ENCODE measurements at regions not wholly inside any gene's neighbourhood (a gene's known extent, or its start where the extent isn't known, plus 50 kb on each side); places are given as distances from the start of the nearest gene placed in this dataset.

GRCh38 chr16:6249863-6250262, 1082.8 kb upstream of the RBFOX1 start:
- Histone ChIP-seq H3K27ac (ENCODE audit: insufficient read depth, low read depth, low read length) (no peak overlapping the region), H3K27me3 (ENCODE audit: control insufficient read depth in 2 of 2, insufficient read depth in 2 of 2, low read length in 2 of 2) (no peaks in the 10 kb centered on the region), H3K4me1 (ENCODE audit: control insufficient read depth, extremely low read depth, insufficient read depth, low read length) (no peaks in the 10 kb centered on the region), H3K9me1 (replicated peaks; ENCODE audit: control insufficient read depth, extremely low read depth, insufficient read depth, low read length) (no peaks in the 10 kb centered on the region), H3K9ac (replicated peaks; ENCODE audit: extremely low read depth, insufficient read depth, low read length) (no peak overlapping the region), H2AFZ (ENCODE audit: low read depth, low read length) (no peak overlapping the region), H3K4me2 (ENCODE audit: insufficient read depth, low read length) (no peak overlapping the region), H3K36me3 (ENCODE audit: control insufficient read depth in 2 of 2, extremely low read depth in 1 of 2, insufficient read depth in 2 of 2, low read length in 2 of 2) (no peaks in the 10 kb centered on the region), H3K79me2 (ENCODE audit: control insufficient read depth, insufficient read depth, low read length) (no peaks in the 10 kb centered on the region), H4K20me1 (replicated peaks; ENCODE audit: control insufficient read depth, extremely low read depth, insufficient read depth, low read length) (no peaks in the 10 kb centered on the region), H3K4me3 (replicated peaks in 1 of 3; ENCODE audit: insufficient read depth in 1 of 3, low read depth in 1 of 3, low read length in 3 of 3) (no peak overlapping the region), H3K9me3 (replicated peaks; ENCODE audit: control insufficient read depth, insufficient read depth, low read length) (peaks cover 4% of the 10 kb centered on the region)
- TF ChIP-seq POLR2AphosphoS5 (IDR thresholded peaks at IDR 0.05; ENCODE audit: insufficient read depth, low read depth, low read length) (no peak), FOS (IDR thresholded peaks at IDR 0.05; ENCODE audit: borderline replicate concordance, insufficient read depth, low read length) (no peak), POLR2A (IDR thresholded peaks at IDR 0.05; ENCODE audit: low read depth, low read length) (no peak)
- TF ChIP-seq, protein P1, sequence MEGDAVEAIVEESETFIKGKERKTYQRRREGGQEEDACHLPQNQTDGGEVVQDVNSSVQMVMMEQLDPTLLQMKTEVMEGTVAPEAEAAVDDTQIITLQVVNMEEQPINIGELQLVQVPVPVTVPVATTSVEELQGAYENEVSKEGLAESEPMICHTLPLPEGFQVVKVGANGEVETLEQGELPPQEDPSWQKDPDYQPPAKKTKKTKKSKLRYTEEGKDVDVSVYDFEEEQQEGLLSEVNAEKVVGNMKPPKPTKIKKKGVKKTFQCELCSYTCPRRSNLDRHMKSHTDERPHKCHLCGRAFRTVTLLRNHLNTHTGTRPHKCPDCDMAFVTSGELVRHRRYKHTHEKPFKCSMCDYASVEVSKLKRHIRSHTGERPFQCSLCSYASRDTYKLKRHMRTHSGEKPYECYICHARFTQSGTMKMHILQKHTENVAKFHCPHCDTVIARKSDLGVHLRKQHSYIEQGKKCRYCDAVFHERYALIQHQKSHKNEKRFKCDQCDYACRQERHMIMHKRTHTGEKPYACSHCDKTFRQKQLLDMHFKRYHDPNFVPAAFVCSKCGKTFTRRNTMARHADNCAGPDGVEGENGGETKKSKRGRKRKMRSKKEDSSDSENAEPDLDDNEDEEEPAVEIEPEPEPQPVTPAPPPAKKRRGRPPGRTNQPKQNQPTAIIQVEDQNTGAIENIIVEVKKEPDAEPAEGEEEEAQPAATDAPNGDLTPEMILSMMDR (IDR thresholded peaks at IDR 0.05; ENCODE audit: extremely low read depth in 1 of 2, insufficient read depth in 1 of 2, low read depth in 1 of 2, low read length in 2 of 2) = no peak
- no peak for FAIRE-seq
- BruUV-seq (replicated peaks) = no TSS peak
- no peak for DNase-seq (ENCODE audit: low read depth, low spot score)
- intact Hi-C loops (cut with micrococcal nuclease) (no loop called here), dilution Hi-C loops (cut with MboI; ENCODE audit: extremely low pct_ligation_motif_present, low sequenced_read_pairs) (no loop called here)
- CTCF ChIA-PET = no interaction called here
- POLR2A ChIA-PET = no interaction called here

GRCh38 chr16:6248199-6248598, 1084.4 kb upstream of the RBFOX1 start:
- Histone ChIP-seq H4K20me1 (replicated peaks; ENCODE audit: control insufficient read depth, extremely low read depth, insufficient read depth, low read length) (no peaks in the 10 kb centered on the region), H2AFZ (ENCODE audit: low read depth, low read length) (no peak overlapping the region), H3K9me3 (replicated peaks; ENCODE audit: control insufficient read depth, insufficient read depth, low read length) (peaks cover 4% of the 10 kb centered on the region), H3K27me3 (ENCODE audit: control insufficient read depth in 2 of 2, insufficient read depth in 2 of 2, low read length in 2 of 2) (no peaks in the 10 kb centered on the region), H3K4me3 (replicated peaks in 1 of 3; ENCODE audit: insufficient read depth in 1 of 3, low read depth in 1 of 3, low read length in 3 of 3) (no peak overlapping the region), H3K36me3 (ENCODE audit: control insufficient read depth in 2 of 2, extremely low read depth in 1 of 2, insufficient read depth in 2 of 2, low read length in 2 of 2) (no peaks in the 10 kb centered on the region), H3K27ac (ENCODE audit: insufficient read depth, low read depth, low read length) (no peak overlapping the region), H3K9me1 (replicated peaks; ENCODE audit: control insufficient read depth, extremely low read depth, insufficient read depth, low read length) (no peaks in the 10 kb centered on the region), H3K4me1 (ENCODE audit: control insufficient read depth, extremely low read depth, insufficient read depth, low read length) (no peaks in the 10 kb centered on the region), H3K9ac (replicated peaks; ENCODE audit: extremely low read depth, insufficient read depth, low read length) (no peak overlapping the region), H3K79me2 (ENCODE audit: control insufficient read depth, insufficient read depth, low read length) (no peaks in the 10 kb centered on the region), H3K4me2 (ENCODE audit: insufficient read depth, low read length) (no peak overlapping the region)
- intact Hi-C loops (cut with micrococcal nuclease) (no loop called here), dilution Hi-C loops (cut with MboI; ENCODE audit: extremely low pct_ligation_motif_present, low sequenced_read_pairs) (no loop called here)
- DNase-seq (ENCODE audit: low read depth, low spot score) (no peak), FAIRE-seq (no peak)
- ChIA-PET POLR2A (no interaction called here), CTCF (no interaction called here)
- TF ChIP-seq FOS (IDR thresholded peaks at IDR 0.05; ENCODE audit: borderline replicate concordance, insufficient read depth, low read length) (no peak), POLR2AphosphoS5 (IDR thresholded peaks at IDR 0.05; ENCODE audit: insufficient read depth, low read depth, low read length) (no peak), GATA2 (IDR thresholded peaks at IDR 0.05; ENCODE audit: insufficient read depth, insufficient read length, low read depth, low read length) (no peak), POLR2A (IDR thresholded peaks at IDR 0.05; ENCODE audit: low read depth, low read length) (no peak), MYC (IDR thresholded peaks at IDR 0.05; ENCODE audit: low read depth, low read length) (no peak), JUN (IDR thresholded peaks at IDR 0.05; ENCODE audit: borderline replicate concordance, insufficient read depth, insufficient read length, low read depth) (no peak), EZH2 (IDR thresholded peaks at IDR 0.05; ENCODE audit: borderline replicate concordance, low read depth, low read length, severe bottlenecking) (no peak)
- TF ChIP-seq, protein P2, sequence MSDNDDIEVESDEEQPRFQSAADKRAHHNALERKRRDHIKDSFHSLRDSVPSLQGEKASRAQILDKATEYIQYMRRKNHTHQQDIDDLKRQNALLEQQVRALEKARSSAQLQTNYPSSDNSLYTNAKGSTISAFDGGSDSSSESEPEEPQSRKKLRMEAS (IDR thresholded peaks at IDR 0.05; ENCODE audit: insufficient read depth, insufficient read length) = no peak
- TF ChIP-seq, protein P1 (IDR thresholded peaks at IDR 0.05; ENCODE audit: extremely low read depth in 1 of 2, insufficient read depth in 1 of 2, low read depth in 1 of 2, low read length in 2 of 2) = no peak
- BruUV-seq (replicated peaks) = no TSS peak
